Superior temporal gyrus (tissue), 1 donor: ENCODE measurements at regions not wholly inside any gene's neighbourhood (a gene's known extent, or its start where the extent isn't known, plus 50 kb on each side); places are given as distances from the start of the nearest gene placed in this dataset.
A peak's percentile ranks its signal among the peaks of the same experiment; 100 is the strongest.

Experiments used
- DNase-seq: peaks from one replicate; pipeline ENCODE4 v3.0.0-alpha.2; 2016; ENCODE audit errors: extremely low spot score

DNA sequence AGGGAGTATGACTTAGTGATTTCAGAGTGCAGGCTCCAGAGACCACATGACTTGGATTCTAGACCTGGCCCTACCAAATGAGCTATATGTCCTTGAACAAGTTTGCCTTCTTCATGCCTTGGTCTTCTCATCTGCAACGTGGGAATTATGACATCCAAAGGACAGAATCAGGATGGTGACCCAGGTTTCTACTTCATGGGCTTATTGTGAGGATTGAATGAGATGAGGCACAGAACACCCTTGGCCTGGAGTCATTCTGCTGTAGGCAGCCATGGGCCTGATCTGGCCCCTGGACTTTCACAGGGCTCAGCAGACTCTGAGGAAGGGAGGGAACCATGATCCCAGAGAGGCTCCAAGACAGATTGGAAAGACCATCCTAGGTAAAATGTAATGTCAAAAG is 85.6 kb upstream of the HAAO start:
- DNase-seq: no peak

DNA sequence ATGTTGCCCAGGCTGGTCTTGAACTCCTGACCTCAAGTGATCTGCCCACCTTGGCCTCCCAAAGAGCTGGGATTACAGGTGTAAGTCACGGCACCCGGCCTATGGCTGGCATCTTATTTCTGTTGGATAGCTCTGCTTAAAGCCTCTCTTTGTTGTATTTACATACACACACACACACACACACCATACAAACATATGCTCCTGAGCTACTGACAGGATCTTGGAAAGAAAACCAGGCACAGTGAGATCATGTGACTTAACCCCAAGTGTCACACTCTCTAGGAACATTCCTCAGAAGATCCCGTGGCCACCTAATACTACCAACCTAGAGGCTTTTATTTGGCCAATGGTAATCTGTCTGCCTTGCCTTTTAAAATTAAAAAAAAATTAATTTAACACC is 85.1 kb upstream of the HAAO start:
- DNase-seq: no peak

DNA sequence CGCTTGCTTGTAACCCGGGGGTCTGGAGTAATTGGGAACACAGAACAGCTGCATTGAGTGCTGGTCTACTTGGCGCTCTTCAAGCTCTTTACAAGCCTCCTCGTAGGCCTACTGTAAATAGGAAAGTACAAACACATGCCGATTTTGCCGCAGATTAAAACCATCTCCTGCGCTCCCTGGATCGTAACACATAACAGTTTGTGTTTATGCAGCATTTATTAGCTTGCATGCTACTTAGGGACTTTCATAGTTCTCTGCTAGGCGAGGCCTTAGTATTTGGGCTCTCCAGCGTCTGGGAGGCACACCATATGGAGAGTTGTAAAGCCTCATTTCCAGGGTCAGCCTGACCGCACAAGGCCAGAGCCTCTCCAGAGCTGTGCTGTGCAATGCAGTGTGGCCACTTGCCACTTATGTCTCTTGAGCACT is 84.0 kb upstream of the HAAO start:
- no peak for DNase-seq

DNA sequence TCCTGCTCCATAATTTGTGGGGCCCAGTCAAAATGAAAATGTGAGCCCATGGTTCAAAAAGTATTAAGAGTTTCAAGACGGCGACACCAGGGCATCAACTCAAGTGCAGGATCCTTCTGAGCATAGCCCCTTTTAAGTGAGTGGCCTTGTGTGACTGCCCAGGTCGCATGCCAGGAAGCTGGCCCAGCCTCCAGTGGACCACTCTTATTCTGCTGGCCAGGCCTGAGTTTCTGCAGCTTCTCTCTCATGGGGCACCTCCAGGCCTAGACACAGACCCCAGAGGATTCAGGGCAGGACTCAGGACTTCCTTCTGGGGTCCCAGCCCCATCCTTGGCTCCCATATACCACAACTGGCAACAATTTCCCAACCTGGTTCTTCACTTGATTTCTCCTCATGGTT is 83.5 kb upstream of the HAAO start:
- no peak for DNase-seq

DNA sequence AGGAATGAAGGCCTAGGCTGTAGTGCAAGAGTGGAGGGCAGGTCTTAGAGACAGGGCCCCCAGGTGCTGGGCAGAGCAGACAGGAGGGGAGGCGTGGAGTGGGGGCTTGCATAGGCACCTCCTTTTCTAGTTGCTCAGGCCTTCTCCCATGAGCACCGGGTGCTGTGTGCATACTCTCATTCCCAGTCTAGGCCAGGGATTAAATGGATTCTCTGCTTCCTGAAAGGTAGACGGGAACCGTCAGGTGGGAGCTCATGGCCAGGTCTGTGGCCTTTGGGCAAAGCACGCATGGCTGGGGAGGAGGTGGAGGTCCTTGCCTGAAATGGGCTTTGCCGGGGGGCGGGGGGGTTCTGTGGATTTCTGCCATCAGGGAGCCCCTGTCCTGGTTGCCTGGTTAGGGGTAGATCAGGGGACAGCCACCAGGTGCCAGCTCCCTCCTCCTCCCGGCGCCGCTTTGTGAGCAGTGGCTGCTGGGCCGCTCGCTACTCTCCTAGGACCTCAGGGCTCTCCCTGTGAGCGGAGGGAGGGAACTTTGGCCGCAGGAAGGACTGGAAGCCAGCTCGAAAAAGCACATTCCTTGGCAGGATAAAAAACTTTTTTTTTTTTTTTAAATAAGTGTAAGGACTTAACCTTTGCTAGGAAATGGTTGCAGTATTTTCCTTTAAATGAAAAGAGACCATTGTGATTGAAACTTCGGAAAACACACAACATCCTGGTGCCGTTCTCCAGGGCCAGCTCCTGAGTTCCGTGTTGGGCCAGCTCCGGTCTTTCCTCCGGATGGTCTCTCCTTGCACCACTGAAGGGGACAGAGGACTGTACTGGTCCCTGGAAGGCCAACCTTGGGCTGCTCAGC is 82.8 kb upstream of the HAAO start:
- DNase-seq: no peak

DNA sequence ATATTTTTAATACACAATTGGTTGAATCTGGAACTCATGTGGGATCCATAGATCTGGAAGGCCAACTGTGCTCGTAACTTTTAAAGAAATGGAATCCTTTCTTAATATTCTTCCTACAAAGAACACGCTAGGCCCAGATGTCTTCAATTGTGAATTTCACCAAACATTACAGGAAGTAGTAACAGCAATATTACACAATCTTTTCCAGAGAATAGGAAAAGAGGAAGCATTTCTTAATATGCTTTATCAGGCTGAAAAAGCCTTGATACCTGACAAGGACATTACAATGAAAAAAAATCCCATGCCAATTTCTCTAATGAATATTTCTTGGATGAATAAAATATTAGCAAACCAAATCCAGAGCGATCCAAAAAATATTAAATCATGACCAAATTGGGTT is 80.3 kb upstream of the HAAO start:
- DNase-seq: no peak

DNA sequence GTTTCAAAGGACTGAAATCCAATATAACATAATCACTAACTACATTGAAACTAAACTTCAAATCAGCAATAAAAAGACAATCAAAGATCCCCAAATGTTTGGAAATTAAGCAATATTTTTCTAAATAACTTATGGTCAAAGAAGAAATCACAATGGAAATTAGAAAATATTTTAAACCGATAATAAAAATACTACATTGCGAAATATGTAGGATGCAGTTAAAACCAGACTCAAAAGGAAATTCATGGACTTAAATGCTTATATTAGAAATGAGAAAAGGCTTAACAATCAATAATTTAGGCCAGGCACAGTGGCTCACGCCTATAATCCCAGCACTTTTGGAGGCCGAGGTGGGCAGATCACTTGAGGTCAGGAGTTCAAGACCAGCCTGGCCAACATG is 79.0 kb upstream of the HAAO start:
- DNase-seq: no peak

DNA sequence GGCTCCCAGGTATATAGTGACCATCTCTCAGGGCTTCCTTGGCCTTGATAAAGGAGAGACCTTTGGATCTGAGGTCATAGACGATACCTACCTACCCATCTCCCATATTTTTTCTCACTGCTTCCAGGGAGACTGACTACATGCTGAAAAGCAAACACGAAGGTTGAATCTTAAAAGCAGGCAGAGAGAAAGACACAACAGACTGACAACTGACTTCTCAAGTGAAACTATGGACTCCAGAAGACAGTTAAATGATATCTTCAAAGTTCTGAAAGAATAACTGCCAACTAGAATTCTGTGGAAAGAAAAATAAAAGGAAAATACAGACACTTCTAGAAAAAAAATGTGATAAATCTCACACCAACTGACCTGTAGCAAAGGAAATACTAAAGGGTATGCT is 76.5 kb upstream of the HAAO start:
- no peak for DNase-seq

DNA sequence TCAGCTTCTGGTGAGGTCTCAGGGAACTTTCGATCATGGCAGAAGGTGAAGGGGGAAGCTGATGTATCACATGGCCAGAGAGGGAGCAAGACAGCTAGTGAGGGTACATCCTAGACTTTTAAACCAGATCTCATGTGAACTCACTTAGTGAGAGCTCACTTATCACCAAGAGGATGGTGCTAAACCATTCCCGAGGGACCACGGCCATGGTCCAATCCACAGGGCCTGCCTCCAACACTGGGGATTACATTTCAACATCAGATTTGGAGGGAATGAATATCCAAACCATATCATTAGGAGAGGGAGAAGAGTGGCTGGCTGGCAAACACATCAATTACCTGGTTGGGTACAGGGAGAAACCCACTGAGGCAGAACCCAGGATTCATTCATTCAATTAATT is 75.7 kb upstream of the HAAO start:
- no peak for DNase-seq

DNA sequence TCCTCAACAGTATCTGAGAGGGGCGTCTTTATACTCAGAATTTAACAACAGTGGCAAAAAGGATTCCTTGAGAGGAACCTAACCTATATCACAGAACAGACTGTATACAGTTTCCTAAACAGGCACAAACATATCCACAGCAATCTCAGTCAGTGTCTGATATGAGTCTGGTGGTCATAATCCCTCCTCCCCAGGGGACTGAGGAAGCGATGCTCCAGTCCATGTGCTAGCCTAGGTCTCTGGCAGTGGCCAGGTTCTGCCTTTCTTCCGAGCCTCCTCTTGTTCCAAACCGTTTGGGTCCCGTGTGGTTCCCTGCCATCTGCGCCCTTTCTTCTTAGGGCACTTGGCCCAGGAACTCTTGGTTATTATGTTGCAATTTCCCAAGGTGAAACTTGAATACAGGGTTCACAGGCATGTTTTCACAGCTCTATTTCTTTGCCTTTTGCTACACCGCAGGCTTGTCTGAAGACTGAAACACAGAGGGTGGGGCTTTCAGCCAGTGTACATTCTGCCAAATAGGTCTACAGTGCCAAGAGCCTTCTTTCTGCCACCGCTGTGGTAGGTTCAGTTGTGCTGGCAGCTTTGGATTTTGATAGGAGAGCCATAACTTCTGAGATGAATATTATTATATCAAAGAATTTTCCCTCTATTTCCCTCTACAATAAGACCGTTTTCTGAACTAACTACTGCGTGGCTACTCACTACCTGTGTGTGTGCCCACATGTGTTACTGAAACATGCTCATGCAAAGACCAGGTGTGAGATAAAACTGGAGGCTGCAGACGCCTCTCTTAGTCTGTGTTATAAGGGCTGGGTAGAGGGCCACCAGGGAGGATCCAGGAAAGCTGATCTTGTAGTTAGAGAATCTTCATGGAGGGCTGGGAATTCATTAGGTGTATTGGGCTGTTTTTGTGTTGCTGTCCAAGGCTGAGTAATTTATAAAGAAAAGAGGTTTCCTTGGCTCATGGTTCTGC is 75.0 kb upstream of the HAAO start:
- no peak for DNase-seq

DNA sequence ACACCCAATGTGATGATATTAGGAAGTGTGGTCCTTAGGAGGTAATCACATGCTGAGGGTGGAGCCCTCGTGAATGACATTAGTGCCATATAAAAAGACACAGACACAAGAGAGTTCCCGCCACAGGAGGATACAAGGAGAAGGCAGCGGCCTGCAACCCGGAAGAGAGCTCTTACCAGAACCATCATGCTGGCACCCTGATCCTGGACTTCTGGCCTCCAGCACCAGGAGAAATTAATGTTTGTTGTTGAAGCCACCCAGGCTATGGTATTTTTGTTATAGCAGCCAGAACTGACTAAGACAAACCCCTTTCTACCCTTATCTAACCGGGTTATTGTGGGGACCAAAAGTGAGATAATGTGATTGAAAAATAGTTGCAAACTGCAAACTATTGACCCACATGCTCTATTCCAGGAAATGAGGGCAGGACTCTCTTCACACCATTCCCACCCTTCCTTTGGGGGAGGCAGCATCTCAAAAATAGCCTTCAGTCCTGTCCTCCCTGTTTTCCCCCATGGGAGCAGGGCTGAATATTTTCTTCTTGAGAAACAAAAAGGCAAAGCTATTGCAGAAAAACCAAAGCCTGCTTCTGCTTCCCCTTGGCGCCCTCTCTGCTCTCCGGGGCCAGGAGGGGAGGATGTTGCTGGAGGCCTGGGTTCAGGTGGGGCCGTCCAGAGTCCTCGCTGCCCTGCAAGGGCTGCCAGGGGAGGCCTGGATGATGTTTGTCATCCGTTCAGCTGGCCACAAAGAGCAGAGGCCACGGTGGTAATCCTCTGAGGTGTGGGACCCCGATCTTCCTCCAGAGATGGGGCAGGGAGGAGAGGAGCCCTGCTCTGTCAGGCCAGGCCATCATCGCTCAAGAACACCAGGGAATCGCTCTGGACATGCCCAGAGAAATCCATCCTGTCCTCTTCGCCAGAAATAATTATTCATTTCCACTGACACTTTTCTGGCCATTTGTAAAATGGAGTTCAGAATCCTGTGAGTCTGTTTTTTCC is 73.8 kb upstream of the HAAO start:
- no peak for DNase-seq

DNA sequence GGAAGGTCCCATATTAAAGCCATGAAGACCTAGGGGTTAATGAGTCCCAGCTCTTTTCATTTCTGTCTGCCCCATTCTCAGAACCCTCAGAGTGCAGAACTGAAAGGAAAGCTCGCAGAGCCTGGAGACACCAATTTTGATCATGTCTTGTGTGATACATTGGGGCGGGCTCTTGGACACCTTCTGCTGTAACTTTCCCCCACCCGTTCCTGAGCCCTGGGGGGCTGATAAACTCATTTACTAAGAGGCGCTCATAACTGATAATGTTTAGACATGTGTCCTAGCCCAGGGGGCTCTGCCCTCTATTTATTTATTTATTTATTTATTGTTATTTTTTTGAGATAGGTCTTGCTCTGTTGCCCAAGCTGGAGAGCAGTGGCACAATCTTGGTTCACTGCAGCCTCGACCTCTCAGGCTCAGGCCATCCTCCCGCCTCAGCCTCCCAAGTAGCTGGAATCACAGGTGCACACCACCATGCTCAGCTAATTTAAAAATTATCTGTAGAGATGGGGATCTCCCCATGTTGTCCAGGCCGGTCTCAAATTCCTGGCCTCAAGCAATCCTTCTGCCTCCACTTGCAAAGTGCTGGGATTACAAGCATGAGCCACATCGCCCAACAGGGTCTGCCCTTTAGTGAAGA is 72.4 kb upstream of the HAAO start:
- DNase-seq: no peak

DNA sequence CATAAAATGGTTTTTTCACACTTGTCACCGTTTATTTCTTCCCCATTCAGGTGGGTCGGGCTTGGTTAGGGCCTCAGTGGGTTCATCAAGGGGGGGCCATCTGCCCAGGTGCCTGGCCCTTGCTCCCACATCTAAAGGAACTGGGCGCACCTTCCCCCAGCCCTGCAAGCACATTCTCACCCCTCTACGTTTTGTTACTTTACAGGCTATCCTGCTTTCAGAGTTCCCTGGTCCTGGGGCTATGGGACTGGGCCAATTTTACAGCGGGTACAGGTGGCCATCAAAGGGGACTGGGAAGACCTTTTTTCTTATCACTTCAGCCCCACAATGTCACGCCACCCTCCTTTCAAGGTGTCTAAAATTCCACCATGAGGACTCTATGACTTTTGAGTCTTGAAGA is 71.8 kb upstream of the HAAO start:
- no peak for DNase-seq

DNA sequence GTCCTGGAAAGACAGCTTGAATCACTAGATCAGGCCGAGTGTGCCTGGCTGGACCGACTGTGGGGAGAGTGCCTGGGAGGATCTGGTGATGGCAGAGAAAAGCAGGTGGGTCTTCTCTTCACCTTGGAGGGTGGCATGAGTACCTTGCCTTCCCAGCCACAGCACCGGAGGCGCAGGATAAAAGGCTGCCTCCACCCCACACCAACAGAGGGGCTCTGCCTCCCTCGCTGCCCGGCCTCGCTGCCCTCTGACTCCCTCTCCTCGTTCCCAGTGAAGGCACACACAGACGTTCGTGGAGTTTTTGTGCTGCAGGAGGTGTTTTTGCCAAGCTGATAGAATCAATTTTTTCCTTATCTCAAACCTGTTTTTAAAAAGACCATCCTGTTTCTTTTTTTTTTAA is 71.4 kb upstream of the HAAO start:
- DNase-seq: no peak

DNA sequence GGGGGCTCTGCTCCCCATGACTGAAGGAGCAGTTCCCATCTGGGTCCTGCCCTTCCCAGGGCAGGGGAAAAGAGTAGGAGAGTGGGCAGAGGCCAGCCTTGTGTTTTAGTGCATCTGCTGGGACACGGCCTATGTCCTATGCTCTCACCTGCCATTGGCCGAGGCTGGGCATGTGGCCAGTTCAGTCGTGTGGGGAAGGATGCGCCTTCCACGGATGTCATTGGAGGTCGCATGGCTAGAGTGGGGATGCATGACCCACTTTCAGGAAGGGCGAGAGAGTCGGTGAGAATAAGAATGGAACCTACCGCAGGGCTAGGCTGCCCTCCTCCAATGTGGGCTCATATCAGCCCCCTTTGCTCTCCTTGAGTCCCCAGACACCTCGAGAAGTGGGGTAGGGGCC is 70.9 kb upstream of the HAAO start:
- DNase-seq: no peak

DNA sequence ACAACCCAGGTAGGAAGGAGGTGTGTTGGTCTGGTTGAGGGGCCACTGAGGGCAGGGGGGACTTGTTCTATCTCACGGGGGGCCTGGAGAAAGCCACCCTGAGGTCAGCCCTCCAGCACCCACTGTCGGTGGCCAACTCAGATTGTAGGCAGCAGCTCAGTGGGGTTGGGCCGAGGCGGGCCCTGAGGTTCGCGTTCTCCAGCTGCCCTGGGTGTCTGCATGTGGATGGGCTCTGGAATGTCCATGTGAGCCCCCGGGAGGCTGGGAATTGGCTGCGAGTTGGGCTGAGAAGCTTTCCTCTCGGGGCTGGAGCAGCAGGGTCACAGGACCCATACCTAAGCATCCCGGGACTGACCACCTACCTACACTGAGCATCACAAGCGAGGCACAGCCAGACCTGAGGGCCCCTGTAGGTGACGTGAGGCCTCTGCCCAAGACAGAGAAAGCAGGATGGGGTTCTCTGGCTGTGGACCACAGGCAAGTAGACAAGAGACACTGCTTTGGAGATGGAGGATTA is 70.3 kb upstream of the HAAO start:
- no peak for DNase-seq

DNA sequence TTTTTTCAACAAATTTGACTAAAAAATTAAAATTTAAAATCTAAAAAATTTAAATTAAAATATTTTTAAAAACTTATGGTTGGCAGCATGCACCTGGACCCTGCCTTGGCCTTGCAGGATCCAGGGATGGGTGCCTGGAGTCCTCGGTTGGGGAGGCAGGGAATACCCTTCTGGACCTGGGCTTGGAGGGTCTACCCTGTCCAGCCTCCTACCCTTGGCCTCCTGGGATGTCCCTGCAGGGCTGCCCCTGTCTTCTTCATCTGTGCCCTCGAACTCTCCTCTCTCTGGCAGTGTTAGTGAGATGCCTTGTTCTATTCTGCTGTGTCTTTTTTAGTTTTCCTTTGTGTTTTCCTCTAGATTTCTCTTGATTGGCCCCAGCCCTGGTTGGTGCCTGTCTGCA is 68.9 kb upstream of the HAAO start:
- DNase-seq: no peak

DNA sequence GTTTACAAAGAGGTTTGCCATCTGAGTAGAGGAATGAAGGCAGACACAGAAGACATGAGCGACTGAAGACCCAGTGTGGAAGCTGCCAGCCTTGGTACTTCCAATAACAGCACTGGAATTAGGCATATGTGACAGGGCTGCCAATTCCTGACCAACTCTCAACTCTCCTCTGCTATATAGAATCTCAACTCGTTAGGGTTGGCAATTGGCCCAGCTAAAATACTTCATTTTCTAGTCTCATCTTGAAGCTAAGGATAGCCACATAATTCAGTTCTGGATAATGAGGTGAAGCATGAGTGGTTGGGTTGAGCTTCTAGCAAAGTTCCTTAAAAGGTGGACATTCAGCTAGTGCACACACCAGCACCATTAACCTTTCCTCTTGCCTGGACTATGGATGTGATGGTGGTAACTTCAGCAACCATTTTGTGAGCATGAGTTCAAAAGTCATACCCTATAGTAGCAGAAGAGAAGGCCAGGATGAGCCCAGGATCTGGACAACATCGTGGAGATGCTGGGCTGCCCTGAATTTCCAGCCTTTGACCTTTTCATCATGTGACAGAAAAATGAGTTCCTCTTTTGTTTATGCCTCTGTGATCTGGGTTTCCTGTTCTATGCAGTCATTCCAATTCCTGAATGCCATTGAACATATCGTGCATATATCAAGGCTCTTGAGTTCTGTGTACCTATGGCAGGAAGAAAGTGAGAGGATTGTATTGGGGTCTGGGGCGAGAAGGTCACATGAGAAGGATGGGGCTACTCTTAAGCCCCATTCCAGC is 68.1 kb upstream of the HAAO start:
- no peak for DNase-seq

DNA sequence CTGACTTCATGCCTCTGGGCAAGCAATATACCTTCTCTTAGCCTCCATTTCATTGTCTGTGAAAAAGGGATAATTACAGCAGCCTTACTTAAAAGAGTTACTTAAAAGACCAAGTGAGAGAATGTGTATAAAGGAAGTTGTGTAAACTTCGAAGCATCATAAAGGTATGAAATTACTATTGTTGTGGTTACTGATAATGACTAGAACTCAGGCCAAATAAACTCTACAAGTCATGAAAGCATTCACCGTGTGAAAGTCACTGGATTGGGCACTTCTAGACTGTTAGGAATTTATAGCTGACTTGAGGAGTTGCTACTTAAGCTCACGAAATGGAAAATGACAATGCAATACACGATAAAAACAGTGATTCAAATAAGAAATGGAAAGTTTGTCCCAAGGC is 67.4 kb upstream of the HAAO start:
- DNase-seq: no peak

DNA sequence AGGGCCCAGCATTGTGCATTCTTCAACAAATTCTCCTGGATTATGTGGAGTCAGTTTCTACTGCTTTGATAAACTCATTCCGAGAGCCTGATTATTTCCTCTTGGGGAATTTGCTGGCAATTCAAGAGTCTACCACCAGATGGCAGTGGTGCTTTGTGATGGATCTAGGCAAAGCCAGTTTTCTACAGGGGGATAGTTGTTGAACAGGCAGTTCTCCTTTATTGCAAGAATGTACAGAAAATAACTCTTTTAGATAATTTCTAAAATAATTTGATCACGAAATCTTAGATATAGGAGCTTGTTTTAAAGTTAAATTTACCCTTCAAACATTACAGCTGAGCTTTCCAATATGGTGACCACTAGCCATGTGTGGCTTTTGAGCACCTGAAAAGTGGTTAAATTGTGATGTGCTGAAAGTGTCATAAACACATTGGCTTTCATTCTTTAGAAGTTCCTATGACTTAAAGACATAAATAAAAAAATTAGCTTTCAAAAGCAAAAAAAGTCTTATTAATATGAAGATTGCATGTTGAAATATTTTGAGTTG is 66.7 kb upstream of the HAAO start:
- DNase-seq: peak; percentile 44
